ENCODE measurements at regions not wholly inside any gene's neighbourhood (a gene's known extent, or its start where the extent isn't known, plus 50 kb on each side); places are given as distances from the start of the nearest gene placed in this dataset.

DNA sequence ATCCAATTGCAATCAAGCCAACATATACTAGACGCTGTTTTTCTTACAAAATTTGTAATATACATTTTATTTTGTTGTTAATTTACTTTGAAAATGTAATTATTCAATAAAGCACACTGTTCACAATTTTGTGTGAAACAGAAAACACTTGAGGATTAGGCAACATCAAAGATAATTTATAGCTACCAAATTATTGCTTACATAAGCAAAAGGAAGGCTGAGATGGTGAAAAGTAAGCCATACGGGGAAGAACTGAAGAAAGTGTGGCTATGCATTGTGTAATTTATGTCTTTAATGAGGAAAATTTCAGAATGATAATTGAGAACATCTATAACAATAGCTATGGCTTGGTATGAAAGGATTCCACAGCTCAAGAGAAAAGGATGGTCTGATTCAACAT lies 192.0 kb downstream of the RNF144B start:
- Histone ChIP-seq H3K27ac (ENCODE audit: low read depth in 2 of 2, low read length in 1 of 2) (peak overlapping the region in 1 of 2 experiments; percentile 18; a peak in 1 of 4 replicates), H3K4me1 (ENCODE audit: control insufficient read depth in 1 of 2, insufficient read depth in 2 of 2, low read depth in 1 of 2, low read length in 1 of 2) (peaks cover 3 to 7% of the 10 kb centered on the region in 2 experiments; a peak in 2 of 4 replicates), H3K4me2 (no peak overlapping the region), H3F3A (replicated peaks; ENCODE audit: insufficient read depth) (no peaks in the 10 kb centered on the region), H3K9me3 (no peaks in the 10 kb centered on the region), H3K79me2 (ENCODE audit: insufficient read depth) (no peaks in the 10 kb centered on the region), H3K4me3 (ENCODE audit: low read depth in 2 of 2, low read length in 1 of 2) (no peak overlapping the region), H2AFZ (ENCODE audit: low read depth) (no peak overlapping the region), H3K9me2 (no peaks in the 10 kb centered on the region), H4K20me1 (ENCODE audit: insufficient read depth) (no peaks in the 10 kb centered on the region), H3K9ac (no peak overlapping the region), H3K36me3 (replicated peaks in 1 of 2; ENCODE audit: control insufficient read depth in 1 of 2, insufficient read depth in 2 of 2, low read length in 1 of 2) (no peaks in the 10 kb centered on the region), H3K27me3 (ENCODE audit: insufficient read depth) (no peaks in the 10 kb centered on the region)
- TF ChIP-seq RFX5 (IDR thresholded peaks at IDR 0.05; ENCODE audit: low read length) (no peak), MXI1 (IDR thresholded peaks at IDR 0.05; ENCODE audit: low read depth, low read length) (no peak), POLR2AphosphoS5 (IDR thresholded peaks at IDR 0.05; ENCODE audit: low read depth, low read length) (no peak), FOXM1 (IDR thresholded peaks at IDR 0.05; ENCODE audit: low read depth) (no peak), GABPA (IDR thresholded peaks at IDR 0.05; ENCODE audit: low read depth) (no peak), GATA2 (CRISPR knock-in tag; IDR thresholded peaks at IDR 0.05) (no peak), FOSL2 (IDR thresholded peaks at IDR 0.05; ENCODE audit: borderline replicate concordance, low read depth) (no peak), RAD21 (IDR thresholded peaks at IDR 0.05; ENCODE audit: low read length) (no peak), ELF1 (IDR thresholded peaks at IDR 0.05) (no peak), SMC3 (IDR thresholded peaks at IDR 0.05; ENCODE audit: low read depth, low read length) (no peak), YY1 (IDR thresholded peaks at IDR 0.05; ENCODE audit: low read depth) (no peak), TAF1 (IDR thresholded peaks at IDR 0.05; ENCODE audit: borderline replicate concordance, low read depth, low read length) (no peak), TEAD4 (IDR thresholded peaks at IDR 0.05; ENCODE audit: borderline replicate concordance, insufficient read depth) (no peak)
- TF ChIP-seq, protein P1, sequence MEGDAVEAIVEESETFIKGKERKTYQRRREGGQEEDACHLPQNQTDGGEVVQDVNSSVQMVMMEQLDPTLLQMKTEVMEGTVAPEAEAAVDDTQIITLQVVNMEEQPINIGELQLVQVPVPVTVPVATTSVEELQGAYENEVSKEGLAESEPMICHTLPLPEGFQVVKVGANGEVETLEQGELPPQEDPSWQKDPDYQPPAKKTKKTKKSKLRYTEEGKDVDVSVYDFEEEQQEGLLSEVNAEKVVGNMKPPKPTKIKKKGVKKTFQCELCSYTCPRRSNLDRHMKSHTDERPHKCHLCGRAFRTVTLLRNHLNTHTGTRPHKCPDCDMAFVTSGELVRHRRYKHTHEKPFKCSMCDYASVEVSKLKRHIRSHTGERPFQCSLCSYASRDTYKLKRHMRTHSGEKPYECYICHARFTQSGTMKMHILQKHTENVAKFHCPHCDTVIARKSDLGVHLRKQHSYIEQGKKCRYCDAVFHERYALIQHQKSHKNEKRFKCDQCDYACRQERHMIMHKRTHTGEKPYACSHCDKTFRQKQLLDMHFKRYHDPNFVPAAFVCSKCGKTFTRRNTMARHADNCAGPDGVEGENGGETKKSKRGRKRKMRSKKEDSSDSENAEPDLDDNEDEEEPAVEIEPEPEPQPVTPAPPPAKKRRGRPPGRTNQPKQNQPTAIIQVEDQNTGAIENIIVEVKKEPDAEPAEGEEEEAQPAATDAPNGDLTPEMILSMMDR (IDR thresholded peaks at IDR 0.05) = no peak
- TF ChIP-seq, protein P2, sequence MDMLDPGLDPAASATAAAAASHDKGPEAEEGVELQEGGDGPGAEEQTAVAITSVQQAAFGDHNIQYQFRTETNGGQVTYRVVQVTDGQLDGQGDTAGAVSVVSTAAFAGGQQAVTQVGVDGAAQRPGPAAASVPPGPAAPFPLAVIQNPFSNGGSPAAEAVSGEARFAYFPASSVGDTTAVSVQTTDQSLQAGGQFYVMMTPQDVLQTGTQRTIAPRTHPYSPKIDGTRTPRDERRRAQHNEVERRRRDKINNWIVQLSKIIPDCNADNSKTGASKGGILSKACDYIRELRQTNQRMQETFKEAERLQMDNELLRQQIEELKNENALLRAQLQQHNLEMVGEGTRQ (IDR thresholded peaks at IDR 0.05; ENCODE audit: borderline replicate concordance, low read depth, low read length) = no peak
- TF ChIP-seq, protein P3, sequence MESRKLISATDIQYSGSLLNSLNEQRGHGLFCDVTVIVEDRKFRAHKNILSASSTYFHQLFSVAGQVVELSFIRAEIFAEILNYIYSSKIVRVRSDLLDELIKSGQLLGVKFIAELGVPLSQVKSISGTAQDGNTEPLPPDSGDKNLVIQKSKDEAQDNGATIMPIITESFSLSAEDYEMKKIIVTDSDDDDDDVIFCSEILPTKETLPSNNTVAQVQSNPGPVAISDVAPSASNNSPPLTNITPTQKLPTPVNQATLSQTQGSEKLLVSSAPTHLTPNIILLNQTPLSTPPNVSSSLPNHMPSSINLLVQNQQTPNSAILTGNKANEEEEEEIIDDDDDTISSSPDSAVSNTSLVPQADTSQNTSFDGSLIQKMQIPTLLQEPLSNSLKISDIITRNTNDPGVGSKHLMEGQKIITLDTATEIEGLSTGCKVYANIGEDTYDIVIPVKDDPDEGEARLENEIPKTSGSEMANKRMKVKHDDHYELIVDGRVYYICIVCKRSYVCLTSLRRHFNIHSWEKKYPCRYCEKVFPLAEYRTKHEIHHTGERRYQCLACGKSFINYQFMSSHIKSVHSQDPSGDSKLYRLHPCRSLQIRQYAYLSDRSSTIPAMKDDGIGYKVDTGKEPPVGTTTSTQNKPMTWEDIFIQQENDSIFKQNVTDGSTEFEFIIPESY (IDR thresholded peaks at IDR 0.05; ENCODE audit: borderline replicate concordance, low read depth) = no peak
- TF ChIP-seq, protein P4, sequence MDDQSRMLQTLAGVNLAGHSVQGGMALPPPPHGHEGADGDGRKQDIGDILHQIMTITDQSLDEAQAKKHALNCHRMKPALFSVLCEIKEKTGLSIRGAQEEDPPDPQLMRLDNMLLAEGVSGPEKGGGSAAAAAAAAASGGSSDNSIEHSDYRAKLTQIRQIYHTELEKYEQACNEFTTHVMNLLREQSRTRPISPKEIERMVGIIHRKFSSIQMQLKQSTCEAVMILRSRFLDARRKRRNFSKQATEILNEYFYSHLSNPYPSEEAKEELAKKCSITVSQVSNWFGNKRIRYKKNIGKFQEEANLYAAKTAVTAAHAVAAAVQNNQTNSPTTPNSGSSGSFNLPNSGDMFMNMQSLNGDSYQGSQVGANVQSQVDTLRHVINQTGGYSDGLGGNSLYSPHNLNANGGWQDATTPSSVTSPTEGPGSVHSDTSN (IDR thresholded peaks at IDR 0.05) = no peak
- TF ChIP-seq, protein P5, sequence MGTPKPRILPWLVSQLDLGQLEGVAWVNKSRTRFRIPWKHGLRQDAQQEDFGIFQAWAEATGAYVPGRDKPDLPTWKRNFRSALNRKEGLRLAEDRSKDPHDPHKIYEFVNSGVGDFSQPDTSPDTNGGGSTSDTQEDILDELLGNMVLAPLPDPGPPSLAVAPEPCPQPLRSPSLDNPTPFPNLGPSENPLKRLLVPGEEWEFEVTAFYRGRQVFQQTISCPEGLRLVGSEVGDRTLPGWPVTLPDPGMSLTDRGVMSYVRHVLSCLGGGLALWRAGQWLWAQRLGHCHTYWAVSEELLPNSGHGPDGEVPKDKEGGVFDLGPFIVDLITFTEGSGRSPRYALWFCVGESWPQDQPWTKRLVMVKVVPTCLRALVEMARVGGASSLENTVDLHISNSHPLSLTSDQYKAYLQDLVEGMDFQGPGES (IDR thresholded peaks at IDR 0.05; ENCODE audit: low read depth, low read length) = no peak
- ChIA-PET POLR2A (no interaction called here), CTCF (interaction anchor here (1.7 kb wide), 1 partner anchor 17 kb away, joined by 9 read pairs; no protein-coding TSS in a partner anchor)
- no peak for DNase-seq
- 21% methylated on average over 2 of the region's 2 CpGs for WGBS (ENCODE audit: low lambda C conversion rate)
